Right lobe of liver (tissue), 4 donors: ENCODE measurements at regions not wholly inside any gene's neighbourhood (a gene's known extent, or its start where the extent isn't known, plus 50 kb on each side); places are given as distances from the start of the nearest gene placed in this dataset.

Source experiments
- CTCF ChIP-seq, 4 donors: fragments of 200-600 bp in 3 of 4; fragments of 450-650 bp in 1 of 4; IDR thresholded peaks; one replicate each; pipeline versions ENCODE4 v1.5.1 to v1.8.0; 2016 to 2022; ENCODE audit warnings: antibody characterized with exemption in 4 of 4, mild to moderate bottlenecking in 2 of 4
- POLR2A ChIP-seq: fragments of 450-650 bp; IDR thresholded peaks from one replicate; pipeline ENCODE4 v1.6.1; 2017; ENCODE audit warnings: antibody characterized with exemption, mild to moderate bottlenecking
- donor health status: DM: no; HTN: no; CAD: no.
- donor health status: DM: no; HTN: no; CAD: no.
- donor health status: DM: no; HTN: yes; CAD: no.

- no peak for TF ChIP-seq POLR2A
- TF ChIP-seq CTCF (IDR thresholded peaks at IDR 0.05), result no peak
These were observed 520.2 kb upstream of the C16orf82 start for GRCh38 chr16:26546573-26546972.
